Ishikawa (cell line): ENCODE measurements at regions not wholly inside any gene's neighbourhood (a gene's known extent, or its start where the extent isn't known, plus 50 kb on each side); places are given as distances from the start of the nearest gene placed in this dataset.

Experiments
- CEBPB ChIP-seq: IDR thresholded peaks from 2 replicates; pipeline ENCODE4 v1.6.1; 2012
- CREB1 ChIP-seq: IDR thresholded peaks from 2 replicates; pipeline ENCODE4 v1.6.1; 2012; ENCODE audit warnings: low read depth
- EGR1 ChIP-seq: IDR thresholded peaks from 2 replicates; pipeline ENCODE4 v1.6.1; 2012
- EP300 ChIP-seq: IDR thresholded peaks from 2 replicates; pipeline ENCODE4 v1.6.1; 2012; ENCODE audit warnings: borderline replicate concordance
- FOXM1 ChIP-seq: IDR thresholded peaks from 2 replicates; pipeline ENCODE4 v1.6.1; 2012; ENCODE audit warnings: low read depth, borderline replicate concordance
- NFIC ChIP-seq: IDR thresholded peaks from 2 replicates; pipeline ENCODE4 v1.6.1; 2012
- RAD21 ChIP-seq: IDR thresholded peaks from 2 replicates; pipeline ENCODE4 v1.6.1; 2012; ENCODE audit warnings: low read depth
- TAF1 ChIP-seq: IDR thresholded peaks from 2 replicates; pipeline ENCODE4 v1.6.1; 2012; ENCODE audit warnings: low read depth, mild to moderate bottlenecking
- YY1 ChIP-seq: IDR thresholded peaks from 2 replicates; pipeline ENCODE4 v1.6.1; 2012; ENCODE audit warnings: low read depth
- ZBTB7A ChIP-seq: IDR thresholded peaks from 2 replicates; pipeline ENCODE4 v1.6.1; 2012; ENCODE audit warnings: low read depth
- TF ChIP-seq, protein P1 (sequence below): IDR thresholded peaks from 2 replicates; pipeline ENCODE4 v1.6.1; 2012; ENCODE audit warnings: low read depth, mild to moderate bottlenecking
- TF ChIP-seq, protein P2 (sequence below): IDR thresholded peaks from 2 replicates; pipeline ENCODE4 v1.6.1; 2012

DNA sequence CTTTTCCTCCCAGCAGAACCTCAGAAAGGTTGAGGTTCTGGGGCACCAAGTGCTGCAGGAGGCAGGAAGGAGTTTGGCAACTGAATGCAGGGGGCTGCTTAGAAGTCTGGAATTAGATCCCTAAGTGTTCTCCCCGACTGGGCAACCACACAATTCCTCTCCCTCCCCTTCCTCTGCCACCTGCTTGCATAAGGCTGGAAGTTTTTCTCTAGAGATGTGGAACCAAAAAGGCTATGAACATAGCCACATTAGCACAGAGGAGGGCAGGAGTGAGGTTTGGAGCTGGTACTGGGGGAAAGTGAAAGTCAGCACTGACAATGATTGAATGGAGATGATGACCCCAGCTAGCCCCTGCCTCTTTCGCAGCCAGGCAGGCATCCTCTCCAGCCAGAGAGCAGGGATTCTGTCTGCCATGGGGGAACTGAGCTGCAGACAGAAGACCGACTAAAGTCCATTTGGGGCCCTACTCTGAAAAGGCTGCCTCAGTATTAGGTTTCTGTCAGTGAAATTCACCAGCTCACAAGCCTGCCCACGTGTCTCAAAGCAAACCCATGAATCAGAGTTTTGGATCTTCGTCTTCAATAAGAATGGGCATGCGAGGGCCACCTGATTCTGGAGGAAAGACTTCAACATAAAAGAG, 87.9 kb upstream of the ITGA6 start:
- TF ChIP-seq RAD21 = no peak
- no peak for TF ChIP-seq EP300
- no peak for TF ChIP-seq CEBPB
- TF ChIP-seq CREB1 = no peak
- no peak for TF ChIP-seq YY1
- TF ChIP-seq TAF1 = no peak
- TF ChIP-seq, protein P1, sequence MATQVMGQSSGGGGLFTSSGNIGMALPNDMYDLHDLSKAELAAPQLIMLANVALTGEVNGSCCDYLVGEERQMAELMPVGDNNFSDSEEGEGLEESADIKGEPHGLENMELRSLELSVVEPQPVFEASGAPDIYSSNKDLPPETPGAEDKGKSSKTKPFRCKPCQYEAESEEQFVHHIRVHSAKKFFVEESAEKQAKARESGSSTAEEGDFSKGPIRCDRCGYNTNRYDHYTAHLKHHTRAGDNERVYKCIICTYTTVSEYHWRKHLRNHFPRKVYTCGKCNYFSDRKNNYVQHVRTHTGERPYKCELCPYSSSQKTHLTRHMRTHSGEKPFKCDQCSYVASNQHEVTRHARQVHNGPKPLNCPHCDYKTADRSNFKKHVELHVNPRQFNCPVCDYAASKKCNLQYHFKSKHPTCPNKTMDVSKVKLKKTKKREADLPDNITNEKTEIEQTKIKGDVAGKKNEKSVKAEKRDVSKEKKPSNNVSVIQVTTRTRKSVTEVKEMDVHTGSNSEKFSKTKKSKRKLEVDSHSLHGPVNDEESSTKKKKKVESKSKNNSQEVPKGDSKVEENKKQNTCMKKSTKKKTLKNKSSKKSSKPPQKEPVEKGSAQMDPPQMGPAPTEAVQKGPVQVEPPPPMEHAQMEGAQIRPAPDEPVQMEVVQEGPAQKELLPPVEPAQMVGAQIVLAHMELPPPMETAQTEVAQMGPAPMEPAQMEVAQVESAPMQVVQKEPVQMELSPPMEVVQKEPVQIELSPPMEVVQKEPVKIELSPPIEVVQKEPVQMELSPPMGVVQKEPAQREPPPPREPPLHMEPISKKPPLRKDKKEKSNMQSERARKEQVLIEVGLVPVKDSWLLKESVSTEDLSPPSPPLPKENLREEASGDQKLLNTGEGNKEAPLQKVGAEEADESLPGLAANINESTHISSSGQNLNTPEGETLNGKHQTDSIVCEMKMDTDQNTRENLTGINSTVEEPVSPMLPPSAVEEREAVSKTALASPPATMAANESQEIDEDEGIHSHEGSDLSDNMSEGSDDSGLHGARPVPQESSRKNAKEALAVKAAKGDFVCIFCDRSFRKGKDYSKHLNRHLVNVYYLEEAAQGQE = no peak
- TF ChIP-seq ZBTB7A = no peak
- no peak for TF ChIP-seq FOXM1
- no peak for TF ChIP-seq NFIC
- TF ChIP-seq, protein P2, sequence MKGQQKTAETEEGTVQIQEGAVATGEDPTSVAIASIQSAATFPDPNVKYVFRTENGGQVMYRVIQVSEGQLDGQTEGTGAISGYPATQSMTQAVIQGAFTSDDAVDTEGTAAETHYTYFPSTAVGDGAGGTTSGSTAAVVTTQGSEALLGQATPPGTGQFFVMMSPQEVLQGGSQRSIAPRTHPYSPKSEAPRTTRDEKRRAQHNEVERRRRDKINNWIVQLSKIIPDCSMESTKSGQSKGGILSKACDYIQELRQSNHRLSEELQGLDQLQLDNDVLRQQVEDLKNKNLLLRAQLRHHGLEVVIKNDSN = no peak
- no peak for TF ChIP-seq EGR1
